HFFc6 (cell line): ENCODE measurements at regions not wholly inside any gene's neighbourhood (a gene's known extent, or its start where the extent isn't known, plus 50 kb on each side); places are given as distances from the start of the nearest gene placed in this dataset.

ENCODE experiments used
- DNase-seq: peaks from one replicate; pipeline ENCODE4 v3.0.0-alpha.2; 2018
- H3K27ac Mint-ChIP-seq: 2 replicates; pipeline ENCODE4 v1.8.0; 2020; ENCODE audit warnings: mild to moderate bottlenecking, mixed read lengths
- H3K27me3 Mint-ChIP-seq: 2 replicates; pipeline ENCODE4 v1.8.0; 2021; ENCODE audit warnings: mild to moderate bottlenecking, moderate library complexity, mixed read lengths; ENCODE audit not compliant: insufficient read depth
- H3K36me3 Mint-ChIP-seq: 2 replicates; pipeline ENCODE4 v1.8.0; 2021; ENCODE audit warnings: low read depth, mixed read lengths
- H3K4me1 Mint-ChIP-seq: 2 replicates; pipeline ENCODE4 v1.8.0; 2020; ENCODE audit warnings: low read depth, mixed read lengths
- H3K4me3 Mint-ChIP-seq: 2 replicates; pipeline ENCODE4 v1.8.0; 2020; ENCODE audit warnings: mild to moderate bottlenecking, moderate library complexity, mixed read lengths
- H3K9me3 Mint-ChIP-seq: 2 replicates; pipeline ENCODE4 v1.8.0; 2020; ENCODE audit warnings: mild to moderate bottlenecking, mixed read lengths
- CTCF ChIP-seq: fragments of 200-600 bp; sonication (generic); IDR thresholded peaks from 2 replicates; pipeline ENCODE4 v1.5.0; 2021; ENCODE audit warnings: antibody characterized with exemption, mild to moderate bottlenecking

GRCh38 chr2:221972813-221973478, 325.9 kb downstream of the PAX3 start:
- H3K36me3 Mint-ChIP-seq = no peaks in the 10 kb centered on the region
- H3K4me1 Mint-ChIP-seq = no peaks in the 10 kb centered on the region
- TF ChIP-seq CTCF = no peak
- H3K27ac Mint-ChIP-seq = no peak overlapping the region
- no peak for DNase-seq
- peaks cover 4% of the 10 kb centered on the region; the same call in 1 of the 2 replicates for H3K27me3 Mint-ChIP-seq
- no peak overlapping the region for H3K4me3 Mint-ChIP-seq
- H3K9me3 Mint-ChIP-seq = no peaks in the 10 kb centered on the region

GRCh38 chr2:221970389-221970788, 328.4 kb downstream of the PAX3 start:
- H3K4me1 Mint-ChIP-seq = no peaks in the 10 kb centered on the region
- TF ChIP-seq CTCF = no peak
- no peak for DNase-seq
- no peak overlapping the region for H3K27ac Mint-ChIP-seq
- H3K9me3 Mint-ChIP-seq = no peaks in the 10 kb centered on the region
- peaks cover 5% of the 10 kb centered on the region; the same call in 1 of the 2 replicates for H3K27me3 Mint-ChIP-seq
- H3K4me3 Mint-ChIP-seq = no peak overlapping the region
- no peaks in the 10 kb centered on the region for H3K36me3 Mint-ChIP-seq

GRCh38 chr2:221969830-221970144, 329.0 kb downstream of the PAX3 start:
- H3K27ac Mint-ChIP-seq = no peak overlapping the region
- H3K27me3 Mint-ChIP-seq = peaks cover 6% of the 10 kb centered on the region; the same call in 1 of the 2 replicates
- H3K9me3 Mint-ChIP-seq = no peaks in the 10 kb centered on the region
- no peak for DNase-seq
- no peaks in the 10 kb centered on the region for H3K4me1 Mint-ChIP-seq
- no peaks in the 10 kb centered on the region for H3K36me3 Mint-ChIP-seq
- no peak overlapping the region for H3K4me3 Mint-ChIP-seq
- no peak for TF ChIP-seq CTCF

- Mint-ChIP-seq H3K9me3 (no peaks in the 10 kb centered on the region), H3K4me1 (no peaks in the 10 kb centered on the region), H3K27me3 (peaks cover 6% of the 10 kb centered on the region; the same call in 1 of the 2 replicates), H3K36me3 (no peaks in the 10 kb centered on the region), H3K27ac (no peak overlapping the region), H3K4me3 (no peak overlapping the region)
- peak; percentile 45 for DNase-seq
- TF ChIP-seq CTCF = peak; percentile 80
These were observed 329.5 kb downstream of the PAX3 start for GRCh38 chr2:221969087-221969829.

GRCh38 chr2:221962186-221962585, 336.6 kb downstream of the PAX3 start:
- Mint-ChIP-seq H3K4me3 (no peak overlapping the region), H3K27ac (no peak overlapping the region), H3K4me1 (no peaks in the 10 kb centered on the region), H3K36me3 (no peaks in the 10 kb centered on the region), H3K27me3 (peaks cover 2% of the 10 kb centered on the region; the same call in 1 of the 2 replicates), H3K9me3 (no peaks in the 10 kb centered on the region)
- DNase-seq = no peak
- TF ChIP-seq CTCF = no peak
